GM19099 (cell line): ENCODE measurements at regions not wholly inside any gene's neighbourhood (a gene's known extent, or its start where the extent isn't known, plus 50 kb on each side); places are given as distances from the start of the nearest gene placed in this dataset.

Source experiments
- POLR2A ChIP-seq: IDR thresholded peaks from 3 replicates; pipeline ENCODE4 v1.6.1; 2011; ENCODE audit warnings: low read depth; ENCODE audit not compliant: insufficient read length; ENCODE audit errors: extremely low read depth

- TF ChIP-seq POLR2A, result no peak
These were observed 125.6 kb upstream of the TBL1XR1 start for GRCh38 chr3:177322881-177323280.

DNA sequence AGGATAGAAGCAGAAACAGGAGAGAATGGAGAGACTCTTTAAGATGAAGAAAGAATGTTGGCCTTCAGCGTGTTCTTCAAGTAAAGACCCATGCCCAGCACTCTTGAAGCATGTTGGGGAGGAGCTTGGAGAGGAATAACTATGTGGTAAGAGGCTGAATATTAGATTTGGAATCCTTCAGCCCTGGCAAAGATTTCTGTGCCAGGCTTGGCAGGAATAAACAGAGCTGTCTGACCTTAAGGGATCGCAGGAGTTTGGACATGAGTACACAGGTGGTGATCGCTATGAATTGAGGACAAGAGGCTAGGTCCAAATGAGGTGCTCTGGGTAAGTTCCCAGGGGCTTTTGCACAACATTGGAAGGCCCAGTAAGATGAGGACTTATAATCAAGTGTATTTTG lies 132.6 kb upstream of the TBL1XR1 start:
- TF ChIP-seq POLR2A, result no peak

- no peak for TF ChIP-seq POLR2A
These were observed 133.5 kb upstream of the TBL1XR1 start for GRCh38 chr3:177330779-177331178.

GRCh38 chr3:177331203-177331835 lies 134.0 kb upstream of the TBL1XR1 start:
- TF ChIP-seq POLR2A, result no peak

- no peak for TF ChIP-seq POLR2A
These were observed 135.7 kb upstream of the TBL1XR1 start for GRCh38 chr3:177332955-177333354.

GRCh38 chr3:177333533-177334520 lies 136.5 kb upstream of the TBL1XR1 start:
- TF ChIP-seq POLR2A, result no peak

- TF ChIP-seq POLR2A, result no peak
These were observed 137.5 kb upstream of the TBL1XR1 start for GRCh38 chr3:177334803-177335202.

- no peak for TF ChIP-seq POLR2A
These were observed 138.4 kb upstream of the TBL1XR1 start for GRCh38 chr3:177335728-177336127.

- no peak for TF ChIP-seq POLR2A
These were observed 139.7 kb upstream of the TBL1XR1 start for GRCh38 chr3:177336873-177337450.

DNA sequence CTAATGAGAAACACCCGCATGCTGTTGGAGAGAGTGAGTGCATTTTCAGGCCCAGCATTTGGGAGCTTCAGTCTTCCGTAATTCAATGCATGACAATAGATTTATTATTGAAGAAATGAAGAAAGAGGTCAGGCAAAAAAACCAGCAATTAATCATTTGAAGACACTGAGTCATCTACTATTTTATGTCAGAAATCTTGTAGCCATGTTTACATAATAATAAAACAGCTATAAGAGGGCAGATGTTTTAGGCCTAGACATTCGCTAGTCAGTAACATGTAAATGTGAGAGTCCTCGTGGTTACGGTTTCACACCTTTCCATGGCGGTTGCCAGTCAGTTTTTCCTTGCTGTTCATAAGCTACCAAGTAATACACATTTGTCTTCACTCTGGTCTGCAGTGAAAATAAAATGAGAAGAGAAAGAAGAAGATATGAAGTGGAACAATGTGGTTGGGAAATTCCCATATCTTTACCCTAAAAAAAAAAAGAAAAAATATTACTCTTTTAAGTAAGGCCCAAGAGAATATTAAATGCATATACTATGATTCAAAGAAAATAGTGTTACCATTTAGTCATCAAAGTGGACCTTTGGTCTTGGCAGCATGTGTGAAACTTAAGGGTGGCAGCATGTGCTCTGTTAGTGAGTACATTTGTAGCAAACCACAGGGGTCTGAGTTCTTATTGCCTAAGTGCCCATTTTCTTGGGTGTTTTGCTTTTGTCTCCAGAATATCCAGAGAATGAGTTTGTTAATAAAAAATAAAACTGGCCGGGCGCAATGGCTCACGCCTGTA lies 140.5 kb upstream of the TBL1XR1 start:
- no peak for TF ChIP-seq POLR2A

DNA sequence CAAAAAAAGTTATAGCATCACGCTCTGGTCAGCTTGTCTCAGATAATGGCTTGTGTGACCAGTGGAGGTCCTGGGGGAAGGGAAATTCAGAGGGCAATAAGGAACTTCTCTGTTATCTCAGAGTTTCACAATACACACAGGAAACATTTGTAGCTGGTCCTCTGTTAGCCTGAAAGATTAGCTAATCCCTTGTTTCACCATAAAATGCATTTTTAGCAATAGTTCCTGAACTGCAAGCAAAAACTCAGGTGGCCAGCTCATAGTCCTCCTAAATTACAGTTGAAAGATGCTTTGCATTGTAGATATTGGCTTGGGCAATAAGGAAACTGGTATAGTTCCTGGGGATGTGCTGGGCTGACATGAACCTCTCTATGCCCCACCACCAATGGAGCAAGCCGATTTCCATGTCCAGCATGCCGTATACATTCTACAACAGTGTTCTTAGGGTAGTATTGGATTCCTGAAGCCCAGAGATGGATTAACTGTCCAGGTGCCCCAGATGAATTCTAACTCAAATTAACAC lies 141.5 kb upstream of the TBL1XR1 start:
- TF ChIP-seq POLR2A, result no peak

DNA sequence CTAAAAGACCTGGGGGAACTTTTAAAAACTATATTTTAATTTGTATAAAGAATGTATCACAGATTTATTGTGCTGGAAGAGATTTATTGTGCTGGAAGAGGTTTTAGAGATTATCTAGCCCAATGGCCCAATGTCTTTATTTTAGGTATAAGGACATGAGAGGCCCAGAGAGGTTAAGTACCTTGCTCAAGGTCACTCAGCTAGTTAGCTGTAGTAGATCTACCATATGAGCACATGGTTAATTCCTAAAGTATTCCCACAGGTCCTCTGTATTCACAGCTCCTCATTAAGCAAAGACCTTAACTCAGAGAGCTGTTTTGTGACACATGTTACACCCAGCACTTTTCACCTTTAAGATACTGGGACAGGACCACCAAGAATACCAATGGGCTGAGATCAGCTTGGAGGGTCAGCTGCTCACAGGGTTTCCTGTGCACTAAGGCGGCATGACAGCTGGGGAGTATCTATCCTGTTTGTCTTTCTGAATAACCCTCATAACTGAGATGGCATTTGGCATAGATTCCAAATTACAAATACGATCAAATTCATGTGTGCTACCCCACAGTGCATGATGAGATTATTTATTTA lies 143.1 kb upstream of the TBL1XR1 start:
- no peak for TF ChIP-seq POLR2A

DNA sequence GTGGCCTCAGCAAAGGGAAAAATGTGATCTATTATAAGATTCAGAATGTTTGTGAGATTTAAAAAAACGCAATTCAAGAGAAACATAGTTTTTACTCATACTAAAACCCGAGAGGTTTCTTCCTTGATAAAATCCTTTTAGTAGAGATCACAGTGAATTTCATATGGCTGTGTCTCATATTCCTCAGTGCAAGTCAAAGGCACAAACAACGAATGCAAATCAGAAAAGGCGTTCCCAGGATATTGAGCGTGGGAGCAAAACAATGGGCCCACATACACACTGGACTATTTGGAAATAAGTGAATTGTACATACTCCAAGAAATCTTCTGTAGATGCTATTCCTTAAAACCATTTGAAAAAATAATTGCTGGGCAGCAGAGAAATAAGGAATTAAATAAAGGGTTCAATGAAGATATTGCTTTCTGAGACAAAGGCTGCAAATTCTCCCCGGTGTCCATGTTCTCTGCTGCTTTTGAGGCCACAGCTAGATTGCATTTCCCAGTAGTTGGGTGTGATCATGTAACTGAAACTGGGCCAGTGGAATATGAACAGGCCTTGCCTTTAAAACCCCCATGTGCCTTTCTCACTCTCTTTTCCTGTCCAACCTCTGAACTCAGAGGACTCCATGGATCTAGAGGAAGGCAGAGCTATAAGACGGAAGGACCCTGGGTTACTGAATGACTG lies 144.6 kb upstream of the TBL1XR1 start:
- TF ChIP-seq POLR2A, result no peak

GRCh38 chr3:177343122-177343625 lies 145.9 kb upstream of the TBL1XR1 start:
- TF ChIP-seq POLR2A, result no peak
